Trophoblast cell (in vitro differentiated cells and primary cell): ENCODE measurements at regions not wholly inside any gene's neighbourhood (a gene's known extent, or its start where the extent isn't known, plus 50 kb on each side); places are given as distances from the start of the nearest gene placed in this dataset.

Experiments used
- DNase-seq, 2 donors: peaks; one replicate each; pipeline ENCODE4 v3.0.0-alpha.2; 2016
- H2AFZ ChIP-seq: 2 replicates; pipeline ENCODE4 v1.6.1; 2013; ENCODE audit warnings: low read length, moderate library complexity, mild to moderate bottlenecking; ENCODE audit not compliant: insufficient read depth, poor library complexity
- H2AK5ac ChIP-seq: 2 replicates; pipeline ENCODE4 v1.6.1; 2013; ENCODE audit warnings: mild to moderate bottlenecking, low read length
- H2BK120ac ChIP-seq: 2 replicates; pipeline ENCODE4 v1.6.1; 2013; ENCODE audit warnings: low read length, mild to moderate bottlenecking, moderate library complexity; ENCODE audit not compliant: insufficient read depth, poor library complexity
- H2BK12ac ChIP-seq: 2 replicates; pipeline ENCODE4 v1.6.1; 2013; ENCODE audit warnings: mild to moderate bottlenecking, low read length, moderate library complexity
- H2BK5ac ChIP-seq: 2 replicates; pipeline ENCODE4 v1.6.1; 2013; ENCODE audit warnings: low read length, low read depth, moderate library complexity, mild to moderate bottlenecking; ENCODE audit not compliant: poor library complexity
- H3K14ac ChIP-seq: 2 replicates; pipeline ENCODE4 v1.6.1; 2013; ENCODE audit warnings: mild to moderate bottlenecking, low read length
- H3K18ac ChIP-seq: 2 replicates; pipeline ENCODE4 v1.6.1; 2013; ENCODE audit warnings: mild to moderate bottlenecking, low read length
- H3K23ac ChIP-seq: 2 replicates; pipeline ENCODE4 v1.6.1; 2013; ENCODE audit warnings: low read length
- H3K27ac ChIP-seq: 2 replicates; pipeline ENCODE4 v1.5.1; 2013; ENCODE audit warnings: low read depth, mild to moderate bottlenecking, inconsistent platforms, low read length, moderate library complexity
- H3K27me3 ChIP-seq: 2 replicates; pipeline ENCODE4 v1.6.1; 2013; ENCODE audit warnings: inconsistent platforms, mild to moderate bottlenecking, low read length, moderate library complexity; ENCODE audit not compliant: insufficient read depth
- H3K36me3 ChIP-seq, 2 experiments: 1 replicate in 1 of 2; 2 replicates in 1 of 2; pipeline ENCODE4 v1.6.1; 2013; ENCODE audit warnings: low read length in 2 of 2, mild to moderate bottlenecking in 2 of 2, moderate library complexity in 1 of 2; ENCODE audit not compliant: insufficient read depth in 2 of 2, control insufficient read depth in 1 of 2
- H3K4ac ChIP-seq: 2 replicates; pipeline ENCODE4 v1.6.1; 2013; ENCODE audit warnings: low read depth, mild to moderate bottlenecking, low read length, moderate library complexity
- H3K4me1 ChIP-seq, 2 experiments: 1 replicate in 1 of 2; 2 replicates in 1 of 2; pipeline ENCODE4 v1.6.1; 2013; ENCODE audit warnings: low read length in 2 of 2, mild to moderate bottlenecking in 2 of 2, moderate library complexity in 1 of 2; ENCODE audit not compliant: insufficient read depth in 2 of 2, control insufficient read depth in 1 of 2
- H3K4me2 ChIP-seq: 2 replicates; pipeline ENCODE4 v1.6.1; 2013; ENCODE audit warnings: inconsistent platforms, mild to moderate bottlenecking, low read length, moderate library complexity
- H3K4me3 ChIP-seq: 2 replicates; pipeline ENCODE4 v1.5.1; 2013; ENCODE audit warnings: mild to moderate bottlenecking, low read depth, low read length, inconsistent platforms
- H3K79me1 ChIP-seq: one replicate; pipeline ENCODE4 v1.6.1; 2013; ENCODE audit warnings: low read length
- H3K79me2 ChIP-seq: 2 replicates; pipeline ENCODE4 v1.6.1; 2013; ENCODE audit warnings: low read length, mild to moderate bottlenecking; ENCODE audit not compliant: control insufficient read depth, insufficient read depth, poor library complexity
- H3K9ac ChIP-seq: 2 replicates; pipeline ENCODE4 v1.6.1; 2013; ENCODE audit warnings: mild to moderate bottlenecking, low read length
- H3K9me3 ChIP-seq: 2 replicates; pipeline ENCODE4 v1.6.1; 2013; ENCODE audit warnings: low read depth, mild to moderate bottlenecking, control low read depth, inconsistent platforms, low read length; ENCODE audit not compliant: insufficient read depth
- H4K12ac ChIP-seq: 2 replicates; pipeline ENCODE4 v1.6.1; 2013; ENCODE audit warnings: low read depth, mild to moderate bottlenecking, low read length, moderate library complexity
- H4K8ac ChIP-seq: 2 replicates; pipeline ENCODE4 v1.6.1; 2013; ENCODE audit warnings: low read depth, mild to moderate bottlenecking, low read length, moderate library complexity
- H4K91ac ChIP-seq: one replicate; pipeline ENCODE4 v1.6.1; 2013; ENCODE audit warnings: low read depth, mild to moderate bottlenecking, low read length, moderate library complexity
- WGBS: extraction: QIAGEN DNeasy Blood & Tissue Kit; methylation state at CpG from one replicate; pipeline ENCODE4 v1.1.7; 2013; ENCODE audit warnings: missing lambda C conversion rate; ENCODE audit not compliant: insufficient read length, insufficient coverage; ENCODE audit errors: extremely low coverage; 5-methylcytosine and 5-hydroxymethylcytosine counted together

- Histone ChIP-seq H3K36me3 (no peaks in the 10 kb centered on the region), H3K9me3 (no peaks in the 10 kb centered on the region), H3K4me3 (no peak overlapping the region), H3K14ac (no peak overlapping the region), H3K27me3 (no peaks in the 10 kb centered on the region), H3K27ac (no peak overlapping the region), H2BK5ac (no peak overlapping the region), H3K4ac (no peak overlapping the region), H3K18ac (no peak overlapping the region), H3K79me1 (no peaks in the 10 kb centered on the region), H3K79me2 (no peaks in the 10 kb centered on the region), H4K91ac (no peak overlapping the region), H3K9ac (no peak overlapping the region), H2AFZ (no peak overlapping the region), H2BK120ac (no peak overlapping the region), H3K4me1 (no peaks in the 10 kb centered on the region), H3K4me2 (no peak overlapping the region), H4K12ac (no peak overlapping the region), H2AK5ac (no peak overlapping the region), H4K8ac (no peak overlapping the region), H2BK12ac (no peak overlapping the region), H3K23ac (no peak overlapping the region)
- no peak for DNase-seq
- no CpG with 5 or more reads among the region's 2 CpGs for WGBS
Measured at GRCh38 chr2:13576406-13577036, 859.8 kb downstream of the TRIB2 start.

DNA sequence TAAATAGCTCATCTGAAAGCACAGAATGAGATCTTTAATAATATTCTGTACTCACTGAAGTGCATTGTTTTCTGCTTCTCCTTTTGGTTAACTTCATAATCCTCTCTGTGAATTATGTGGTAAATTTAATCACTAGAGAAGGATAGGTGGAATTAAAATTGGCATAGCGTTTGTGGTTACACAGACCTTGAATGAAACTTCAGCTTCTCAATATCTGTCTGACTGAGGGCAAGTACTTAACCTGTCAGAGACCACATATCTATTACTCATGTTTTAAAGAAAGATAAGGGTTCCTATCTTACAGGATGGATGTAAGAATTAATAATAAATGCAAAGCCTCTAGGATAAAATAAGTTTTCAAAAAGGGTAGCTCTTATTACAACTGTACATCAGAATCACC lies 861.8 kb downstream of the TRIB2 start:
- Histone ChIP-seq H4K12ac (no peak overlapping the region), H3K9ac (no peak overlapping the region), H4K8ac (no peak overlapping the region), H3K27ac (no peak overlapping the region), H3K36me3 (no peaks in the 10 kb centered on the region), H3K27me3 (no peaks in the 10 kb centered on the region), H3K4me2 (no peak overlapping the region), H2AFZ (no peak overlapping the region), H3K18ac (no peak overlapping the region), H3K4me3 (no peak overlapping the region), H3K4ac (no peak overlapping the region), H3K79me2 (no peaks in the 10 kb centered on the region), H4K91ac (no peak overlapping the region), H3K4me1 (no peaks in the 10 kb centered on the region), H3K23ac (no peak overlapping the region), H2AK5ac (no peak overlapping the region), H2BK12ac (no peak overlapping the region), H3K14ac (no peak overlapping the region), H2BK120ac (no peak overlapping the region), H3K9me3 (no peaks in the 10 kb centered on the region), H3K79me1 (no peaks in the 10 kb centered on the region), H2BK5ac (no peak overlapping the region)
- no peak for DNase-seq
- no CpG with 5 or more reads among the region's 1 CpG for WGBS

- Histone ChIP-seq H3K27ac (no peak overlapping the region), H4K12ac (no peak overlapping the region), H3K9ac (no peak overlapping the region), H2BK120ac (no peak overlapping the region), H4K8ac (no peak overlapping the region), H2AFZ (no peak overlapping the region), H3K4me1 (no peaks in the 10 kb centered on the region), H3K79me2 (no peaks in the 10 kb centered on the region), H4K91ac (no peak overlapping the region), H3K23ac (no peak overlapping the region), H3K4me3 (no peak overlapping the region), H2AK5ac (no peak overlapping the region), H3K27me3 (no peaks in the 10 kb centered on the region), H3K4me2 (no peak overlapping the region), H2BK12ac (no peak overlapping the region), H3K4ac (no peak overlapping the region), H3K36me3 (no peaks in the 10 kb centered on the region), H3K18ac (no peak overlapping the region), H3K9me3 (no peaks in the 10 kb centered on the region), H3K79me1 (no peaks in the 10 kb centered on the region), H3K14ac (no peak overlapping the region), H2BK5ac (no peak overlapping the region)
- no CpG with 5 or more reads among the region's 10 CpGs for WGBS
- DNase-seq = peak; percentile 2 to 36
Measured at GRCh38 chr2:13581471-13581870, 864.7 kb downstream of the TRIB2 start.

DNA sequence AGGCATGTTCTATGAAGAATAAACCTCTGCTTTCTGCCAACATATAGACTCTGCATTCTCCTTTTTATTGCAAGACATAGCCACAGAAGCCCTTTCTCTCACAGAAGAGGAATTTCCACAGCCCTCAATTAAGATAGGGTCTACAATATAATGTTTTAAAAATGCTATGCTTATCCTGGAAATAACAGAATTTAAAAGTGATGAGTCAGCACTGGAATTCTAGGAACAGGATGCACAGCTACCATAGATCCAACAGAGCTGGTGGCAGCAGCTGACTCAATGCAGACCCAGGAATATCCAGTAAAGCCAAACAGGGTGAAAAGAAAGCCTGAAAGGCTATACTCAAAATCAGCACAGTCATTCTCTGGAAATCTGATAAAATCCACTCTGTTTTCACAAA lies 866.9 kb downstream of the TRIB2 start:
- Histone ChIP-seq H3K23ac (no peak overlapping the region), H3K36me3 (no peaks in the 10 kb centered on the region), H3K4me2 (no peak overlapping the region), H3K14ac (no peak overlapping the region), H2AFZ (no peak overlapping the region), H3K9me3 (no peaks in the 10 kb centered on the region), H2AK5ac (no peak overlapping the region), H3K4ac (no peak overlapping the region), H4K91ac (no peak overlapping the region), H2BK5ac (no peak overlapping the region), H3K4me1 (no peaks in the 10 kb centered on the region), H2BK12ac (no peak overlapping the region), H3K4me3 (no peak overlapping the region), H3K9ac (no peak overlapping the region), H4K12ac (no peak overlapping the region), H3K79me1 (no peaks in the 10 kb centered on the region), H2BK120ac (no peak overlapping the region), H3K18ac (no peak overlapping the region), H3K27ac (no peak overlapping the region), H3K79me2 (no peaks in the 10 kb centered on the region), H3K27me3 (no peaks in the 10 kb centered on the region), H4K8ac (no peak overlapping the region)
- DNase-seq = no peak
